Ovary (tissue), 7 donors: ENCODE measurements at regions not wholly inside any gene's neighbourhood (a gene's known extent, or its start where the extent isn't known, plus 50 kb on each side); places are given as distances from the start of the nearest gene placed in this dataset.

Source experiments
- DNase-seq, 5 donors: peaks; one replicate each; pipeline ENCODE4 v3.0.0-alpha.2; 2019 to 2020
- H3K27ac ChIP-seq, 2 donors: fragments of 200-600 bp; one replicate each; pipeline versions ENCODE4 v1.5.1 to v1.8.0; 2019 to 2022
- H3K27me3 ChIP-seq: fragments of 200-600 bp; one replicate; pipeline ENCODE4 v1.8.0; 2022
- H3K36me3 ChIP-seq: fragments of 200-600 bp; sonication (generic); one replicate; pipeline ENCODE4 v1.5.1; 2019
- H3K4me1 ChIP-seq: one replicate; pipeline ENCODE4 v1.8.1; 2013; ENCODE audit warnings: mild to moderate bottlenecking, moderate library complexity; ENCODE audit not compliant: insufficient read depth
- H3K4me3 ChIP-seq: fragments of 200-600 bp; sonication (generic); one replicate; pipeline ENCODE4 v1.5.1; 2017
- H3K9me3 ChIP-seq, 2 donors: fragments of 200-600 bp in 1 of 2; sonication (generic) in 1 of 2; one replicate each; pipeline versions ENCODE4 v1.5.1 to v1.8.1; 2013 to 2019; ENCODE audit warnings: mild to moderate bottlenecking in 1 of 2, moderate library complexity in 1 of 2
- EP300 ChIP-seq: sonication (generic); formaldehyde crosslinking; IDR thresholded peaks from one replicate; pipeline ENCODE4 v1.6.1; 2017; ENCODE audit warnings: antibody characterized with exemption
- POLR2A ChIP-seq: fragments of 450-650 bp; IDR thresholded peaks from one replicate; pipeline ENCODE4 v1.6.1; 2017; ENCODE audit warnings: antibody characterized with exemption, mild to moderate bottlenecking, moderate library complexity
- WGBS, 3 donors: extraction: QIAGEN DNeasy Blood & Tissue Kit in 1 of 3; methylation state at CpG; one replicate each; pipeline versions ENCODE4 v1.1.5 to v1.1.7; 2013 to 2017; 5-methylcytosine and 5-hydroxymethylcytosine counted together
- intact Hi-C, 4 donors: fragments of 100-400 bp; cut with DNase I; formaldehyde crosslinking; loops; one replicate each; pipeline versions ENCODE4 v1.11.0 to v1.15.1; 2022 to 2023
- TF ChIP-seq, protein P1 (sequence below), 3 donors: fragments of 450-650 bp in 2 of 3; fragments of 200-600 bp in 1 of 3; IDR thresholded peaks; one replicate each; pipeline versions ENCODE4 v1.5.1 to v1.8.0; 2016 to 2022; ENCODE audit warnings: antibody characterized with exemption in 3 of 3, mild to moderate bottlenecking in 1 of 3
- donor health status: DM: no; HTN: no; CAD: no; lungs with moderate emphysema.
- donor health status: DM: no; HTN: no; CAD: no.
- donor health status: Bipolar disorder and iron deficiency.
- donor health status: DM: no; HTN: no; CAD: no.
- donor health status: DM: yes; HTN: yes; CAD: no.

- intact Hi-C loops: no loop called here
- no peak for DNase-seq
- Histone ChIP-seq H3K4me1 (peaks cover 3% of the 10 kb centered on the region), H3K4me3 (no peak overlapping the region), H3K9me3 (no peaks in the 10 kb centered on the region), H3K36me3 (no peaks in the 10 kb centered on the region), H3K27ac (no peak overlapping the region), H3K27me3 (no peaks in the 10 kb centered on the region)
- TF ChIP-seq, protein P1, sequence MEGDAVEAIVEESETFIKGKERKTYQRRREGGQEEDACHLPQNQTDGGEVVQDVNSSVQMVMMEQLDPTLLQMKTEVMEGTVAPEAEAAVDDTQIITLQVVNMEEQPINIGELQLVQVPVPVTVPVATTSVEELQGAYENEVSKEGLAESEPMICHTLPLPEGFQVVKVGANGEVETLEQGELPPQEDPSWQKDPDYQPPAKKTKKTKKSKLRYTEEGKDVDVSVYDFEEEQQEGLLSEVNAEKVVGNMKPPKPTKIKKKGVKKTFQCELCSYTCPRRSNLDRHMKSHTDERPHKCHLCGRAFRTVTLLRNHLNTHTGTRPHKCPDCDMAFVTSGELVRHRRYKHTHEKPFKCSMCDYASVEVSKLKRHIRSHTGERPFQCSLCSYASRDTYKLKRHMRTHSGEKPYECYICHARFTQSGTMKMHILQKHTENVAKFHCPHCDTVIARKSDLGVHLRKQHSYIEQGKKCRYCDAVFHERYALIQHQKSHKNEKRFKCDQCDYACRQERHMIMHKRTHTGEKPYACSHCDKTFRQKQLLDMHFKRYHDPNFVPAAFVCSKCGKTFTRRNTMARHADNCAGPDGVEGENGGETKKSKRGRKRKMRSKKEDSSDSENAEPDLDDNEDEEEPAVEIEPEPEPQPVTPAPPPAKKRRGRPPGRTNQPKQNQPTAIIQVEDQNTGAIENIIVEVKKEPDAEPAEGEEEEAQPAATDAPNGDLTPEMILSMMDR (IDR thresholded peaks at IDR 0.05): no peak
- no peak for TF ChIP-seq POLR2A
- no peak for TF ChIP-seq EP300
Measured at GRCh38 chr6:134525190-134525868, 207.4 kb upstream of the SGK1 start.

GRCh38 chr6:134523903-134524650 lies 206.2 kb upstream of the SGK1 start:
- H3K27me3 ChIP-seq: no peaks in the 10 kb centered on the region
- no peak for DNase-seq
- no peak for TF ChIP-seq POLR2A
- no peak for TF ChIP-seq EP300
- TF ChIP-seq, protein P1 (IDR thresholded peaks at IDR 0.05): no peak
- WGBS, 3 donors: 90 to 97% (median 96%) methylated on average over 1 of the region's 1 CpG
- peaks cover 7% of the 10 kb centered on the region for H3K4me1 ChIP-seq
- no peaks in the 10 kb centered on the region for H3K9me3 ChIP-seq
- intact Hi-C loops: no loop called here
- H3K36me3 ChIP-seq: no peaks in the 10 kb centered on the region
- no peak overlapping the region for H3K4me3 ChIP-seq
- H3K27ac ChIP-seq: no peak overlapping the region

DNA sequence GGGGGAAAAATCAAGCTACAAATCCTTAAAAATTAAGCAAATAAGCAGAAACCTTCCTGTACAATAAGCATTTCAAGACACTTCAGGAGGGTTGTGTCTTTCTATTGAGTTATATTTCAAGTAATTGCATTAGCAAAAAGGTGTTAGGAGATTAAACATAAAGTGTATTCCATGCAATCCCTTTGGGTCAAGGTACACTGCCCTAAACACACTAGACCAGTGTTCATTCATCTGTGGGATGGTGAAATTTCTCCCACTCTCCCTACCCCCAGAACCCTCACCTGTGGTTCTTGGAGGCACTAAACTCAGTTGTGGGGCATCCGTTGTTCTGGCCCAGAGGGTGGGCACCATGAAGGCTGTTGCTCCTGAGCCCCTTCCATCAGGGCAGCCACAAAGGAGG lies 205.1 kb upstream of the SGK1 start:
- Histone ChIP-seq H3K27me3 (no peaks in the 10 kb centered on the region), H3K9me3 (no peaks in the 10 kb centered on the region), H3K36me3 (no peaks in the 10 kb centered on the region), H3K4me1 (peaks cover 7% of the 10 kb centered on the region), H3K4me3 (no peak overlapping the region), H3K27ac (no peak overlapping the region)
- intact Hi-C loops: no loop called here
- TF ChIP-seq, protein P1 (IDR thresholded peaks at IDR 0.05): no peak
- no peak for TF ChIP-seq EP300
- no peak for TF ChIP-seq POLR2A
- WGBS, 3 donors: 96 to 100% (median 100%) methylated on average over 1 of the region's 1 CpG
- DNase-seq: no peak

- Histone ChIP-seq H3K4me3 (no peak overlapping the region), H3K27ac (peak overlapping the region in 1 of 2 donors; percentile 53), H3K4me1 (peaks cover 12% of the 10 kb centered on the region), H3K27me3 (no peaks in the 10 kb centered on the region), H3K36me3 (no peaks in the 10 kb centered on the region), H3K9me3 (no peaks in the 10 kb centered on the region)
- intact Hi-C loops: no loop called here
- TF ChIP-seq POLR2A (no peak), EP300 (no peak)
- TF ChIP-seq, protein P1 (IDR thresholded peaks at IDR 0.05): no peak
- 60 to 75% (median 65%) methylated on average over 3 of the region's 3 CpGs for WGBS, 3 donors
- DNase-seq: no peak
Measured at GRCh38 chr6:134521116-134521501, 203.2 kb upstream of the SGK1 start.
